ENCODE measurements at regions not wholly inside any gene's neighbourhood (a gene's known extent, or its start where the extent isn't known, plus 50 kb on each side); places are given as distances from the start of the nearest gene placed in this dataset.

DNA sequence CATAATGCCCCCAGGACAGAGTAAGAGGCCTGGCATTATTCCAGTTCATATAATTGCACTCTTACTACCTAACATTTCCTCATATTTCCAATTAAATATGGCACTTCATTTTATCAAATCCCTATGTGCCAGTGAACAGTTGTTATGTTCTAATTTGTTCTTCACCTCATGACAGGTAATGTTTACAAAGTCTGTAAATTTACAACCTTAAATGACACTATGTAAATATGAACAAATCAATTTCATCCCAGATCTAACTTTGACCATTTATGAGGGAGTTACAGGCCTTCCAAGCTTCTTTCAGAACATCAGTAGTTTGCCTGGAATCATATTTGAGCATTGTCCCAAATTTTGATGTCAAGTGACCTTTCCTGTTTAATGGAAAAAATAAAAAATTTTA is 592.6 kb upstream of the CDH6 start:
- Histone ChIP-seq H3K27ac (no peak overlapping the region), H3K9me3 (no peaks in the 10 kb centered on the region), H3K27me3 (ENCODE audit: low read depth) (no peaks in the 10 kb centered on the region), H3K4me3 (no peak overlapping the region), H3K4me1 (no peaks in the 10 kb centered on the region), H3K36me3 (no peaks in the 10 kb centered on the region)
- no peak for ATAC-seq
- intact Hi-C loops (cut with DNase I): no loop called here
- DNase-seq: no peak
- TF ChIP-seq, protein P1, sequence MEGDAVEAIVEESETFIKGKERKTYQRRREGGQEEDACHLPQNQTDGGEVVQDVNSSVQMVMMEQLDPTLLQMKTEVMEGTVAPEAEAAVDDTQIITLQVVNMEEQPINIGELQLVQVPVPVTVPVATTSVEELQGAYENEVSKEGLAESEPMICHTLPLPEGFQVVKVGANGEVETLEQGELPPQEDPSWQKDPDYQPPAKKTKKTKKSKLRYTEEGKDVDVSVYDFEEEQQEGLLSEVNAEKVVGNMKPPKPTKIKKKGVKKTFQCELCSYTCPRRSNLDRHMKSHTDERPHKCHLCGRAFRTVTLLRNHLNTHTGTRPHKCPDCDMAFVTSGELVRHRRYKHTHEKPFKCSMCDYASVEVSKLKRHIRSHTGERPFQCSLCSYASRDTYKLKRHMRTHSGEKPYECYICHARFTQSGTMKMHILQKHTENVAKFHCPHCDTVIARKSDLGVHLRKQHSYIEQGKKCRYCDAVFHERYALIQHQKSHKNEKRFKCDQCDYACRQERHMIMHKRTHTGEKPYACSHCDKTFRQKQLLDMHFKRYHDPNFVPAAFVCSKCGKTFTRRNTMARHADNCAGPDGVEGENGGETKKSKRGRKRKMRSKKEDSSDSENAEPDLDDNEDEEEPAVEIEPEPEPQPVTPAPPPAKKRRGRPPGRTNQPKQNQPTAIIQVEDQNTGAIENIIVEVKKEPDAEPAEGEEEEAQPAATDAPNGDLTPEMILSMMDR (IDR thresholded peaks at IDR 0.05): no peak

- no peaks in the 10 kb centered on the region for H3K36me3 ChIP-seq
- ATAC-seq (no peak), DNase-seq (no peak)
- intact Hi-C loops (cut with DNase I): no loop called here
- no peaks in the 10 kb centered on the region for H3K9me3 ChIP-seq
- no peaks in the 10 kb centered on the region for H3K27me3 ChIP-seq (ENCODE audit: low read depth)
- TF ChIP-seq, protein P1 (IDR thresholded peaks at IDR 0.05): no peak
- no peak overlapping the region for H3K27ac ChIP-seq
- no peak overlapping the region for H3K4me3 ChIP-seq
- H3K4me1 ChIP-seq: no peaks in the 10 kb centered on the region
Measured at GRCh38 chr5:30596495-30597064, 596.9 kb upstream of the CDH6 start.

DNA sequence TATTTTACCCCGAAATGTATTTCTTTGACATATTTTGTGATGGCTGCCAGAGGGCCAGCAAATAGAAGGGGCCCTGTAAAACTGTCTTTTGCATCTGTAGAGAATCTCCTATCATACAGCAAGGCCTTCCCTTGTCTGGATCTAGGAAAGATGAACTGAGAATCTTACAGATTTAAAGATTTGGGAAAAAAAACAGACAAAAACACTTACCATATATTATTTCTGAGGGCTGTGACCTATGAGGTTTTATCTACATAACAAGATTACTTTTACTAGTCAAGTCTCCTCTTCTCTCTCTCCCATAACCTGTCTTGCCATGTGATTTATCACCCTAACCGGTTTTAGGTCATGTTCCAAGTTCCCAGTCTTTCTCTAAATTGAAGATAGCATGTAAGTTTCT is 599.2 kb upstream of the CDH6 start:
- TF ChIP-seq, protein P1 (IDR thresholded peaks at IDR 0.05): no peak
- H3K27me3 ChIP-seq (ENCODE audit: low read depth): no peaks in the 10 kb centered on the region
- H3K27ac ChIP-seq: no peak overlapping the region
- intact Hi-C loops (cut with DNase I): no loop called here
- no peaks in the 10 kb centered on the region for H3K4me1 ChIP-seq
- H3K36me3 ChIP-seq: no peaks in the 10 kb centered on the region
- no peak overlapping the region for H3K4me3 ChIP-seq
- ATAC-seq (no peak), DNase-seq (no peak)
- H3K9me3 ChIP-seq: no peaks in the 10 kb centered on the region

- DNase-seq (no peak), ATAC-seq (no peak)
- intact Hi-C loops (cut with DNase I): no loop called here
- Histone ChIP-seq H3K4me1 (no peaks in the 10 kb centered on the region), H3K4me3 (no peak overlapping the region), H3K27me3 (ENCODE audit: low read depth) (no peaks in the 10 kb centered on the region), H3K36me3 (no peaks in the 10 kb centered on the region), H3K9me3 (no peaks in the 10 kb centered on the region), H3K27ac (no peak overlapping the region)
- TF ChIP-seq, protein P1 (IDR thresholded peaks at IDR 0.05): no peak
Measured at GRCh38 chr5:30592833-30593232, 600.7 kb upstream of the CDH6 start.

DNA sequence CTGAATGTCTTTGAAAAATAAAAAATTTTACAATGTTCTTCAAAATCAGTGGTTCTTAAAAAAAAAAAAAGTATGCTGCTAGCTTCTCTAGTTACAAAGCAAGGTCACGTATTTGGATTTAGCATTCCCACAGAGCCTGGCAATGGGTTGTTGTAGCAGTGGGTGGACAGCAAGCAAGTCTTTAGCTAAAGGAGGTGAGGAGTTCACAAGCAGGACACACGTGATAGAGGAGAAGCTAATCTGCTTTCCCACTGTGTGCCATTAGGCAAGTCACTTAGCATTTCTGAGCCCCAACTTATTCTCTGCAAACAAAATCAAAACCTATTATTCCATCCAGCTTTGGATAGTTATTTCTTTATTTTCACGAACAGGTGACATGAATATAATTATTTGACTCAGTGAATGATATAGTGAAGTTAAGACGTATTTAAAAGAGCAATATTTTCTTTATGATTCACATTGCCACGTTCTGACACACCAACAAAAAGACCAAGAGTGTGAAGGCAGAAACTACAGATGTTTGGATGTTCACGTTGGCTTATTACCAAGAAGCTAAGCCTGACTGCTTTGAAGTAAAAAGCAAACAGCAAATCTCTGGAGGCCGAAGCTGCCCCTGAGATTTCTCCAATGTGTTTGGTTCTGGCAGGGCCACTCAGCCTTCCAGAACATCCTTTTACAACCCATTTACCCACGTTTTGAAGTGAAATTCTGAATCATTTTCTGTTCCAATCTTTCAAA is 612.1 kb upstream of the CDH6 start:
- no peak for DNase-seq
- H3K9me3 ChIP-seq: no peaks in the 10 kb centered on the region
- no peak overlapping the region for H3K27ac ChIP-seq
- intact Hi-C loops (cut with DNase I): no loop called here
- H3K4me1 ChIP-seq: no peaks in the 10 kb centered on the region
- no peaks in the 10 kb centered on the region for H3K27me3 ChIP-seq (ENCODE audit: low read depth)
- no peak overlapping the region for H3K4me3 ChIP-seq
- H3K36me3 ChIP-seq: no peaks in the 10 kb centered on the region
- ATAC-seq: no peak
- TF ChIP-seq, protein P1 (IDR thresholded peaks at IDR 0.05): no peak
